ENCODE measurements at regions not wholly inside any gene's neighbourhood (a gene's known extent, or its start where the extent isn't known, plus 50 kb on each side); places are given as distances from the start of the nearest gene placed in this dataset.

DNA sequence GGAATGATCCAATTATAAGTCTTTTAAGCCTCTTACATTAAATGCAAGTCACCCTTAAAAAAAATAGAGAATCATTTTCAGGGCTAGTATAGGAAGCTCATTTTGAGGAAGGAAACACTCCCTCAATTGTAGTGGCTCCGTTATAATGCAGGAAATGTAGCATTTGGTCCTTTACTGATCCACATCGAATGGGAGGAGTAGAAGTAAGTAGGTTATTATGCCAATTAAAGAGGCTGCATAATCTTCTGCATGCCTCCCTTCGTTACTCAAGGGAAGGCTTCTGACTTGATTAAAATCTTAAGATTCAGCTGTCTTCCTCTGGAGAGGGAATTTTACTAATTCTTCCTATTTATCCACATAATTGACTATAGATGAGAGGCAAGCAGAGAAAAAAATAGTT, 579.2 kb upstream of the COX7C start:
- TF ChIP-seq, protein P1, sequence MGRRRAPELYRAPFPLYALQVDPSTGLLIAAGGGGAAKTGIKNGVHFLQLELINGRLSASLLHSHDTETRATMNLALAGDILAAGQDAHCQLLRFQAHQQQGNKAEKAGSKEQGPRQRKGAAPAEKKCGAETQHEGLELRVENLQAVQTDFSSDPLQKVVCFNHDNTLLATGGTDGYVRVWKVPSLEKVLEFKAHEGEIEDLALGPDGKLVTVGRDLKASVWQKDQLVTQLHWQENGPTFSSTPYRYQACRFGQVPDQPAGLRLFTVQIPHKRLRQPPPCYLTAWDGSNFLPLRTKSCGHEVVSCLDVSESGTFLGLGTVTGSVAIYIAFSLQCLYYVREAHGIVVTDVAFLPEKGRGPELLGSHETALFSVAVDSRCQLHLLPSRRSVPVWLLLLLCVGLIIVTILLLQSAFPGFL (CRISPR knock-in tag; IDR thresholded peaks at IDR 0.05): no peak
- TF ChIP-seq, protein P2, sequence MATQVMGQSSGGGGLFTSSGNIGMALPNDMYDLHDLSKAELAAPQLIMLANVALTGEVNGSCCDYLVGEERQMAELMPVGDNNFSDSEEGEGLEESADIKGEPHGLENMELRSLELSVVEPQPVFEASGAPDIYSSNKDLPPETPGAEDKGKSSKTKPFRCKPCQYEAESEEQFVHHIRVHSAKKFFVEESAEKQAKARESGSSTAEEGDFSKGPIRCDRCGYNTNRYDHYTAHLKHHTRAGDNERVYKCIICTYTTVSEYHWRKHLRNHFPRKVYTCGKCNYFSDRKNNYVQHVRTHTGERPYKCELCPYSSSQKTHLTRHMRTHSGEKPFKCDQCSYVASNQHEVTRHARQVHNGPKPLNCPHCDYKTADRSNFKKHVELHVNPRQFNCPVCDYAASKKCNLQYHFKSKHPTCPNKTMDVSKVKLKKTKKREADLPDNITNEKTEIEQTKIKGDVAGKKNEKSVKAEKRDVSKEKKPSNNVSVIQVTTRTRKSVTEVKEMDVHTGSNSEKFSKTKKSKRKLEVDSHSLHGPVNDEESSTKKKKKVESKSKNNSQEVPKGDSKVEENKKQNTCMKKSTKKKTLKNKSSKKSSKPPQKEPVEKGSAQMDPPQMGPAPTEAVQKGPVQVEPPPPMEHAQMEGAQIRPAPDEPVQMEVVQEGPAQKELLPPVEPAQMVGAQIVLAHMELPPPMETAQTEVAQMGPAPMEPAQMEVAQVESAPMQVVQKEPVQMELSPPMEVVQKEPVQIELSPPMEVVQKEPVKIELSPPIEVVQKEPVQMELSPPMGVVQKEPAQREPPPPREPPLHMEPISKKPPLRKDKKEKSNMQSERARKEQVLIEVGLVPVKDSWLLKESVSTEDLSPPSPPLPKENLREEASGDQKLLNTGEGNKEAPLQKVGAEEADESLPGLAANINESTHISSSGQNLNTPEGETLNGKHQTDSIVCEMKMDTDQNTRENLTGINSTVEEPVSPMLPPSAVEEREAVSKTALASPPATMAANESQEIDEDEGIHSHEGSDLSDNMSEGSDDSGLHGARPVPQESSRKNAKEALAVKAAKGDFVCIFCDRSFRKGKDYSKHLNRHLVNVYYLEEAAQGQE (IDR thresholded peaks at IDR 0.05; ENCODE audit: borderline replicate concordance in 1 of 2, low read depth in 1 of 2, low read length in 2 of 2): no peak
- no peak for TF ChIP-seq LCORL (IDR thresholded peaks at IDR 0.05)
- TF ChIP-seq LCORL (CRISPR knock-in tag; IDR thresholded peaks at IDR 0.05): no peak
- no peak for TF ChIP-seq RCOR2 (CRISPR knock-in tag; IDR thresholded peaks at IDR 0.05)
- no peak for TF ChIP-seq POLR2A (IDR thresholded peaks at IDR 0.05; ENCODE audit: insufficient read depth in 1 of 2, low read depth in 2 of 2, low read length in 2 of 2)
- no peak for TF ChIP-seq KMT2A (CRISPR knock-in tag; IDR thresholded peaks at IDR 0.05)
- no peak for TF ChIP-seq KLF16 (CRISPR knock-in tag; IDR thresholded peaks at IDR 0.05)
- TF ChIP-seq, protein P3, sequence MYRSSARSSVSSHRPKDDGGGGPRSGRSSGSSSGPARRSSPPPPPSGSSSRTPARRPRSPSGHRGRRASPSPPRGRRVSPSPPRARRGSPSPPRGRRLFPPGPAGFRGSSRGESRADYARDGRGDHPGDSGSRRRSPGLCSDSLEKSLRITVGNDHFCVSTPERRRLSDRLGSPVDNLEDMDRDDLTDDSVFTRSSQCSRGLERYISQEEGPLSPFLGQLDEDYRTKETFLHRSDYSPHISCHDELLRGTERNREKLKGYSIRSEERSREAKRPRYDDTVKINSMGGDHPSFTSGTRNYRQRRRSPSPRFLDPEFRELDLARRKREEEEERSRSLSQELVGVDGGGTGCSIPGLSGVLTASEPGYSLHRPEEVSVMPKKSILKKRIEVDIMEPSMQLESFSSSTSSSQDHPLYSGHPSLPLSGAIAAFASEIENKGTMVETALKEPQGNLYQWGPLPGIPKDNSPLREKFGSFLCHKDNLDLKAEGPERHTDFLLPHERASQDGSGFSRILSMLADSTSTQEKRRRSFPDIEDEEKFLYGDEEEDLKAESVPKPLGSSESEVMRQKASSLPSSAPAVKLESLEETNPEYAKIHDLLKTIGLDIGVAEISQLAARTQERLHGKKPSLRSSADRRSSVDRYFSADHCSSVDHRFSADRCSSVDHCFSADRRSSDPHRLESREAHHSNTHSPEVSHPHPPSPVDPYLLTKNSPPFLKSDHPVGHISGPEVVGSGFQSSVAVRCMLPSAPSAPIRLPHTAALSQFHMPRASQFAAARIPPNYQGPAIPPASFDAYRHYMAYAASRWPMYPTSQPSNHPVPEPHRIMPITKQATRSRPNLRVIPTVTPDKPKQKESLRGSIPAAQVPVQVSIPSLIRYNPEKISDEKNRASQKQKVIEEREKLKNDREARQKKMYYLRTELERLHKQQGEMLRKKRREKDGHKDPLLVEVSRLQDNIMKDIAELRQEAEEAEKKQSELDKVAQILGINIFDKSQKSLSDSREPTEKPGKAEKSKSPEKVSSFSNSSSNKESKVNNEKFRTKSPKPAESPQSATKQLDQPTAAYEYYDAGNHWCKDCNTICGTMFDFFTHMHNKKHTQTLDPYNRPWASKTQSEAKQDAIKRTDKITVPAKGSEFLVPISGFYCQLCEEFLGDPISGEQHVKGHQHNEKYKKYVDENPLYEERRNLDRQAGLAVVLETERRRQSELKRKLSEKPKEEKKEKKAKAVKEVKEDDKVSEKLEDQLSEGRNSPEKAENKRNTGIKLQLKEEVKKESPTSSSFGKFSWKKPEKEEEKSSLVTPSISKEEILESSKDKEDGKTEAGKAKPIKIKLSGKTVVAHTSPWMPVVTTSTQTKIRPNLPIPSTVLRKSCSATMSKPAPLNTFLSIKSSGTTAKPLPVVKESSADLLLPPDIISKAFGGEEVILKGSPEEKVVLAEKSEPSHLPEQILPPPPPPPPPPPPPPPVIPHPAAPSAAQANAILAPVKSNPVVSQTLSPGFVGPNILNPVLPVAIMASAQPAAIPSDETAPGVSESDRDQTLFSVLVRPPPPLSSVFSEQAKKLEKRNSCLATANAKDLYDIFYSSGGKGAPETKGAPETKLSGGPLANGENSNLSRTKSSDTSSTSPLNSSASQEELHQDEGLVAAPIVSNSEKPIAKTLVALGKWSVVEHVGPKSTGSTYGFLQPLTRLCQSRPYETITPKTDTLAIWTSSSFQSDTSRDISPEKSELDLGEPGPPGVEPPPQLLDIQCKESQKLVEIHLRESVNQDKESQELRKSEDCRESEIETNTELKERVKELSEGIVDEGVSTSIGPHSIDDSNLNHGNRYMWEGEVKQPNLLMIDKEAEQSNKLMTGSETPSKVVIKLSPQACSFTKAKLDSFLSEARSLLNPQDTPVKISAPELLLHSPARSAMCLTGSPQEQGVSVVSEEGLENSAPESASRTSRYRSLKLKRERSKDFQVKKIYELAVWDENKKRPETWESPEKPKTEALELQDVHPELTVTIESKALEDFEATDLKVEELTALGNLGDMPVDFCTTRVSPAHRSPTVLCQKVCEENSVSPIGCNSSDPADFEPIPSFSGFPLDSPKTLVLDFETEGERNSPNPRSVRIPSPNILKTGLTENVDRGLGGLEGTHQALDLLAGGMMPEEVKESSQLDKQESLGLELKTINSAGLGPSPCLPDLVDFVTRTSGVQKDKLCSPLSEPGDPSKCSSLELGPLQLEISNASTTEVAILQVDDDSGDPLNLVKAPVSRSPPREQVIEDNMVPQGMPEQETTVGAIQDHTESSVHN (CRISPR knock-in tag; IDR thresholded peaks at IDR 0.05): no peak
- TF ChIP-seq, protein P4, sequence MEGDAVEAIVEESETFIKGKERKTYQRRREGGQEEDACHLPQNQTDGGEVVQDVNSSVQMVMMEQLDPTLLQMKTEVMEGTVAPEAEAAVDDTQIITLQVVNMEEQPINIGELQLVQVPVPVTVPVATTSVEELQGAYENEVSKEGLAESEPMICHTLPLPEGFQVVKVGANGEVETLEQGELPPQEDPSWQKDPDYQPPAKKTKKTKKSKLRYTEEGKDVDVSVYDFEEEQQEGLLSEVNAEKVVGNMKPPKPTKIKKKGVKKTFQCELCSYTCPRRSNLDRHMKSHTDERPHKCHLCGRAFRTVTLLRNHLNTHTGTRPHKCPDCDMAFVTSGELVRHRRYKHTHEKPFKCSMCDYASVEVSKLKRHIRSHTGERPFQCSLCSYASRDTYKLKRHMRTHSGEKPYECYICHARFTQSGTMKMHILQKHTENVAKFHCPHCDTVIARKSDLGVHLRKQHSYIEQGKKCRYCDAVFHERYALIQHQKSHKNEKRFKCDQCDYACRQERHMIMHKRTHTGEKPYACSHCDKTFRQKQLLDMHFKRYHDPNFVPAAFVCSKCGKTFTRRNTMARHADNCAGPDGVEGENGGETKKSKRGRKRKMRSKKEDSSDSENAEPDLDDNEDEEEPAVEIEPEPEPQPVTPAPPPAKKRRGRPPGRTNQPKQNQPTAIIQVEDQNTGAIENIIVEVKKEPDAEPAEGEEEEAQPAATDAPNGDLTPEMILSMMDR (CRISPR knock-in tag; IDR thresholded peaks at IDR 0.05): no peak

Data from HepG2 (cell line).